H1 (cell line): ENCODE measurements at regions not wholly inside any gene's neighbourhood (a gene's known extent, or its start where the extent isn't known, plus 50 kb on each side); places are given as distances from the start of the nearest gene placed in this dataset.

ENCODE experiments used
- CTCF ChIA-PET: fragments of 300-600 bp; sonication (Branson Sonifier 250); formaldehyde crosslinking; loops from one replicate; lab custom pipeline; 2021; ENCODE audit not compliant: partially characterized antibody; lab: Charles Lee
- POLR2A ChIA-PET: fragments of 300-600 bp; sonication (Branson Sonifier 250); formaldehyde crosslinking; loops from one replicate; lab custom pipeline; 2021; ENCODE audit warnings: inconsistent platforms; ENCODE audit not compliant: partially characterized antibody; lab: Charles Lee
- DNase-seq, 2 experiments: peaks; one replicate each; pipeline versions ENCODE4 v3.0.0 to v3.0.0-alpha.2; 2010 to 2022; ENCODE audit warnings: low spot score in 2 of 2, low read depth in 1 of 2, mixed read lengths in 1 of 2
- FAIRE-seq: peaks from 2 replicates; lab custom pipeline; 2011; peaks lifted over from hg19 to GRCh38; lab: Jason Lieb, UNC
- H2AFZ ChIP-seq: 2 replicates; pipeline ENCODE4 v1.8.1; 2012; ENCODE audit warnings: low read length, inconsistent platforms
- H2AK5ac ChIP-seq: 2 replicates; pipeline ENCODE4 v1.6.1; 2013; ENCODE audit warnings: low read depth, low read length
- H2BK120ac ChIP-seq: replicated peaks from 2 replicates; pipeline ENCODE3; 2013; ENCODE audit warnings: low read depth, low read length, inconsistent platforms
- H2BK12ac ChIP-seq: 2 replicates; pipeline ENCODE4 v1.6.1; 2013; ENCODE audit warnings: low read depth, low read length
- H2BK15ac ChIP-seq: 2 replicates; pipeline ENCODE4 v1.6.1; 2013; ENCODE audit warnings: low read length
- H2BK20ac ChIP-seq: 2 replicates; pipeline ENCODE4 v1.6.1; 2013; ENCODE audit warnings: low read length
- H2BK5ac ChIP-seq: 2 replicates; pipeline ENCODE4 v1.6.1; 2013; ENCODE audit warnings: low read depth, low read length
- H3K14ac ChIP-seq: 2 replicates; pipeline ENCODE4 v1.6.1; 2013; ENCODE audit warnings: inconsistent platforms; ENCODE audit not compliant: insufficient read length
- H3K18ac ChIP-seq: 2 replicates; pipeline ENCODE4 v1.6.1; 2013; ENCODE audit warnings: low read length; ENCODE audit errors: extremely low read depth
- H3K23ac ChIP-seq: 2 replicates; pipeline ENCODE4 v1.6.1; 2013; ENCODE audit warnings: inconsistent platforms; ENCODE audit not compliant: insufficient read length
- H3K23me2 ChIP-seq: 2 replicates; pipeline ENCODE4 v1.6.1; 2013; ENCODE audit warnings: low read depth, low read length
- H3K27ac ChIP-seq: 2 replicates; pipeline ENCODE4 v1.6.1; 2011; ENCODE audit warnings: low read depth, low read length, inconsistent platforms
- H3K27me3 ChIP-seq, 4 experiments: replicated peaks in 1 of 4; 1 replicate in 1 of 4; 2 replicates in 3 of 4; pipeline versions ENCODE4 v1.6.1 to v1.8.1; 2011 to 2013; ENCODE audit warnings: low read length in 3 of 4, mild to moderate bottlenecking in 3 of 4, inconsistent platforms in 2 of 4, mixed read lengths in 2 of 4, moderate library complexity in 1 of 4; ENCODE audit not compliant: control insufficient read depth in 3 of 4, insufficient read depth in 3 of 4; ENCODE audit errors: extremely low read depth in 1 of 4
- H3K36me3 ChIP-seq, 4 experiments: 2 replicates each; pipeline versions ENCODE4 v1.6.1 to v1.8.1; 2011 to 2013; ENCODE audit warnings: mild to moderate bottlenecking in 4 of 4, low read length in 3 of 4, moderate library complexity in 2 of 4, control low read depth in 1 of 4, inconsistent platforms in 1 of 4; ENCODE audit not compliant: insufficient read depth in 4 of 4, control insufficient read depth in 2 of 4
- H3K4ac ChIP-seq: replicated peaks from 2 replicates; pipeline ENCODE3; 2013; ENCODE audit warnings: low read length, low read depth, mixed read lengths, inconsistent platforms; ENCODE audit not compliant: insufficient read length
- H3K4me1 ChIP-seq, 4 experiments: replicated peaks in 1 of 4; 1 replicate in 1 of 4; 2 replicates in 3 of 4; pipeline versions ENCODE4 v1.6.1 to v1.8.1; 2011 to 2013; ENCODE audit warnings: low read length in 3 of 4, inconsistent platforms in 2 of 4, mixed read lengths in 1 of 4; ENCODE audit not compliant: insufficient read depth in 4 of 4, control insufficient read depth in 3 of 4
- H3K4me2 ChIP-seq, 2 experiments: 2 replicates each; pipeline versions ENCODE4 v1.6.1 to v1.8.1; 2011 to 2013; ENCODE audit warnings: low read depth in 2 of 2, low read length in 2 of 2, control low read depth in 1 of 2, inconsistent platforms in 1 of 2, mild to moderate bottlenecking in 1 of 2; ENCODE audit not compliant: insufficient read depth in 1 of 2
- H3K4me3 ChIP-seq, 4 experiments: fragments of 200-600, 300-600 bp in 1 of 4; sonication (generic), shearing (Covaris generic), sonication (Bioruptor Twin) in 1 of 4; 2 replicates each; pipeline versions ENCODE4 v1.5.1 to v1.8.1; 2011 to 2016; ENCODE audit warnings: low read length in 4 of 4, low read depth in 3 of 4, control low read depth in 2 of 4, inconsistent platforms in 2 of 4, mild to moderate bottlenecking in 2 of 4, mixed read lengths in 1 of 4, moderate library complexity in 1 of 4; ENCODE audit not compliant: insufficient read depth in 2 of 4; ENCODE audit errors: extremely low read depth in 1 of 4
- H3K56ac ChIP-seq: replicated peaks from 2 replicates; pipeline ENCODE3; 2013; ENCODE audit warnings: low read depth, mild to moderate bottlenecking, mixed read lengths, low read length, inconsistent platforms; ENCODE audit not compliant: insufficient read length
- H3K79me1 ChIP-seq: 2 replicates; pipeline ENCODE4 v1.6.1; 2013; ENCODE audit warnings: low read depth, low read length, control low read depth
- H3K79me2 ChIP-seq, 2 experiments: 2 replicates each; pipeline versions ENCODE4 v1.6.1 to v1.8.1; 2012 to 2013; ENCODE audit warnings: low read length in 2 of 2, mild to moderate bottlenecking in 2 of 2, inconsistent platforms in 1 of 2; ENCODE audit not compliant: insufficient read depth in 2 of 2, control insufficient read depth in 1 of 2
- H3K9ac ChIP-seq, 4 experiments: replicated peaks in 1 of 4; 1 replicate in 1 of 4; 2 replicates in 3 of 4; pipeline versions ENCODE4 v1.6.1 to v1.8.1; 2011 to 2013; ENCODE audit warnings: low read depth in 3 of 4, low read length in 3 of 4, control low read depth in 2 of 4, mild to moderate bottlenecking in 2 of 4, moderate library complexity in 2 of 4, inconsistent platforms in 1 of 4; ENCODE audit errors: extremely low read depth in 1 of 4
- H3K9me3 ChIP-seq, 2 experiments: 2 replicates each; pipeline versions ENCODE4 v1.6.1 to v1.8.1; 2012 to 2013; ENCODE audit warnings: mild to moderate bottlenecking in 2 of 2, moderate library complexity in 2 of 2, control low read depth in 1 of 2, inconsistent platforms in 1 of 2, low read depth in 1 of 2, low read length in 1 of 2, mixed read lengths in 1 of 2; ENCODE audit not compliant: insufficient read depth in 2 of 2
- H4K20me1 ChIP-seq, 2 experiments: replicated peaks in 1 of 2; 2 replicates each; pipeline versions ENCODE3 to v1.8.1; 2011 to 2013; ENCODE audit warnings: inconsistent platforms in 2 of 2, low read length in 2 of 2, mild to moderate bottlenecking in 1 of 2; ENCODE audit not compliant: insufficient read depth in 2 of 2, control insufficient read depth in 1 of 2
- H4K5ac ChIP-seq: 2 replicates; pipeline ENCODE4 v1.6.1; 2013; ENCODE audit warnings: low read length, low read depth, mixed read lengths, inconsistent platforms; ENCODE audit not compliant: insufficient read length
- H4K8ac ChIP-seq: 2 replicates; pipeline ENCODE4 v1.8.0; 2013; ENCODE audit warnings: mild to moderate bottlenecking, moderate library complexity, low read length, inconsistent platforms; ENCODE audit not compliant: insufficient read depth; ENCODE audit errors: extremely low read depth
- H4K91ac ChIP-seq: replicated peaks from 2 replicates; pipeline ENCODE3; 2013; ENCODE audit warnings: low read length, mixed read lengths, inconsistent platforms; ENCODE audit not compliant: insufficient read length
- PHF8 ChIP-seq: fragments of 200-600 bp; sonication (generic); conservative IDR thresholded peaks from 2 replicates; pipeline ENCODE4 v1.7.1; 2012; ENCODE audit warnings: low read depth, mild to moderate bottlenecking, inconsistent platforms, low read length, moderate library complexity
- SRF ChIP-seq: IDR thresholded peaks from 2 replicates; pipeline ENCODE4 v1.6.1; 2011; ENCODE audit warnings: mild to moderate bottlenecking, low read depth, low read length, moderate library complexity
- WGBS, 2 experiments: shearing (Covaris generic) in 1 of 2; methylation state at CpG; one replicate each; pipeline versions ENCODE4 v1.1.6 to v1.1.7; 2013 to 2015; ENCODE audit warnings: low lambda C conversion rate in 2 of 2, mixed read lengths in 2 of 2, inconsistent platforms in 1 of 2, low coverage in 1 of 2, missing lambda C conversion rate in 1 of 2; ENCODE audit not compliant: insufficient replicate concordance in 2 of 2, insufficient coverage in 1 of 2, insufficient read length in 1 of 2; ENCODE audit errors: extremely low coverage in 1 of 2, missing lambda C conversion rate in 1 of 2; 5-methylcytosine and 5-hydroxymethylcytosine counted together

DNA sequence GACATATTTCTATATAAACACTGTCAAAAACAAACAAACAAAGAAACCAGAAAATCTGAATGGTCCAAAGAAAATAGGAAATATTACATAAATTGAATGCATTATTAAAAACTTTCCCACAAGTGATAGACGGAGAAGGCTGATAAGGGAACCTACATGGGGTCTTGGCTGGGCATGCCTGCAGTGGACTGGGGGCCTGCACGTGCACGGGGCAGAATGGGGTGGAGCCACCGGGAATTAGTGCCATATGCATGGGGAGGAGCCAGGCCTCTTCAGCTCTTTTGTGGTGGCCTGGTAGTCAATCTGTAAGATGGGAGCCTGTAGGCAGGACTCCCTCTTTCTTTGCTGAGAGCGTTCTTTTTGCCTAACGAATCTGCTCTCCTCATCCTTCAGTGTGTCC is 1031.7 kb upstream of the FBXO33 start:
- no peaks in the 10 kb centered on the region for H3K36me3 ChIP-seq
- H2AFZ ChIP-seq, result no peak overlapping the region
- TF ChIP-seq SRF (no peak), PHF8 (no peak)
- no peak overlapping the region for H3K23ac ChIP-seq
- FAIRE-seq (no peak), DNase-seq (no peak)
- H3K4me3 ChIP-seq, result no peak overlapping the region
- no peak overlapping the region for H2AK5ac ChIP-seq
- no peak overlapping the region for H4K5ac ChIP-seq
- H3K14ac ChIP-seq, result no peak overlapping the region
- no peak overlapping the region for H3K27ac ChIP-seq
- H3K4me2 ChIP-seq, result no peak overlapping the region
- no peak overlapping the region for H2BK12ac ChIP-seq
- H3K4me1 ChIP-seq, result no peaks in the 10 kb centered on the region
- WGBS, 2 experiments, result 80% methylated on average over 6 of the region's 6 CpGs; no CpG with 5 or more reads in 1 of the 2 experiments
- no peaks in the 10 kb centered on the region for H3K79me2 ChIP-seq
- no peak overlapping the region for H2BK15ac ChIP-seq
- H4K20me1 ChIP-seq, result no peaks in the 10 kb centered on the region
- no peaks in the 10 kb centered on the region for H3K79me1 ChIP-seq
- CTCF ChIA-PET, result no interaction called here
- POLR2A ChIA-PET, result no interaction called here
- no peak overlapping the region for H2BK120ac ChIP-seq
- no peaks in the 10 kb centered on the region for H3K23me2 ChIP-seq
- H2BK5ac ChIP-seq, result no peak overlapping the region
- no peak overlapping the region for H4K91ac ChIP-seq
- no peak overlapping the region for H3K4ac ChIP-seq
- no peaks in the 10 kb centered on the region for H3K27me3 ChIP-seq
- H3K18ac ChIP-seq, result no peak overlapping the region
- no peak overlapping the region for H3K56ac ChIP-seq
- H3K9me3 ChIP-seq, result peaks cover 14 to 20% of the 10 kb centered on the region in 2 experiments
- H4K8ac ChIP-seq, result no peak overlapping the region
- no peak overlapping the region for H2BK20ac ChIP-seq
- no peak overlapping the region for H3K9ac ChIP-seq
